Esophagus muscularis mucosa (tissue), 4 donors: ENCODE measurements at regions not wholly inside any gene's neighbourhood (a gene's known extent, or its start where the extent isn't known, plus 50 kb on each side); places are given as distances from the start of the nearest gene placed in this dataset.

Experiments
- CTCF ChIP-seq, 3 experiments: fragments of 200-600 bp in 2 of 3; fragments of 450-650 bp in 1 of 3; sonication (generic) in 2 of 3; IDR thresholded peaks; one replicate each; pipeline ENCODE4 v1.5.1; 2017 to 2019; ENCODE audit warnings: antibody characterized with exemption in 3 of 3, mild to moderate bottlenecking in 2 of 3, moderate library complexity in 1 of 3
- EP300 ChIP-seq: sonication (generic); formaldehyde crosslinking; IDR thresholded peaks from one replicate; pipeline ENCODE4 v1.6.1; 2017; ENCODE audit warnings: antibody characterized with exemption
- POLR2A ChIP-seq: fragments of 450-650 bp; IDR thresholded peaks from one replicate; pipeline ENCODE4 v1.6.1; 2017; ENCODE audit warnings: antibody characterized with exemption, moderate library complexity, mild to moderate bottlenecking, low read depth
- POLR2AphosphoS5 ChIP-seq, 2 donors: sonication (generic); formaldehyde crosslinking; IDR thresholded peaks; one replicate each; pipeline ENCODE4 v1.6.1; 2017; ENCODE audit warnings: antibody characterized with exemption in 2 of 2

- TF ChIP-seq POLR2A (no peak), CTCF (IDR thresholded peaks at IDR 0.05) (peak; percentile 39 to 66 (median 56)), EP300 (no peak), POLR2AphosphoS5 (IDR thresholded peaks at IDR 0.05) (no peak)
Observed at GRCh38 chr13:91017031-91017668, 330.3 kb upstream of the MIR17HG start.
